HG02973 (cell line): ENCODE measurements at regions not wholly inside any gene's neighbourhood (a gene's known extent, or its start where the extent isn't known, plus 50 kb on each side); places are given as distances from the start of the nearest gene placed in this dataset.
"Not testable (repeated sequence)": the region's sequence is repeated elsewhere in the genome, so short reads cannot be mapped to it uniquely, and the experiment has no call there.

Experiments
- ATAC-seq: cut with Tn5 transposase; IDR thresholded peaks from one replicate; pipeline ENCODE4 v1.9.1; 2021; ENCODE audit warnings: moderate library complexity; ENCODE audit not compliant: unreplicated experiment

DNA sequence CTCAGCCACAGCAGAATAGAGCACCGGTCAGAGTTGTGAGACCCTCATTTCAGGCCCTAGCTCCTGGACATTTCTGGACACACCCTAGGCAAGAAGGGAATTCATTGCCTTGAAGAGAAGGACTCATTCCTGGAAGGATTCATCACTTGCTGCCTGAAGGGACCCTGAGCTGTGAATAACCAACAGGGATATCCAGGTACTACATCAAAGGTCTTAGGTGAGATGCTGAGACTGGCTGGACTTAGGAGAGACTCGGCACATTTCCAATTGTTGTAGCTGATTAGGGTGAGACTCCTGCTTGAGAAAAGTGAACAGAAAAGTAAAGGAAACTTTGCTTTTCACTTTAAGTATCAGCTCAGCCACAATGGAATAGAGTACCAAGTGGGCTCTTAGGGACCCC, 208.1 kb upstream of the CDKN2B start:
- ATAC-seq = no peak

GRCh38 chr9:22225856-22226255, 216.8 kb upstream of the CDKN2B start:
- not testable (repeated sequence) for ATAC-seq

- no peak for ATAC-seq
These were observed 218.6 kb upstream of the DMRTA1 start for GRCh38 chr9:22227986-22228385.

- ATAC-seq = no peak
These were observed 218.1 kb upstream of the DMRTA1 start for GRCh38 chr9:22228542-22228941.

DNA sequence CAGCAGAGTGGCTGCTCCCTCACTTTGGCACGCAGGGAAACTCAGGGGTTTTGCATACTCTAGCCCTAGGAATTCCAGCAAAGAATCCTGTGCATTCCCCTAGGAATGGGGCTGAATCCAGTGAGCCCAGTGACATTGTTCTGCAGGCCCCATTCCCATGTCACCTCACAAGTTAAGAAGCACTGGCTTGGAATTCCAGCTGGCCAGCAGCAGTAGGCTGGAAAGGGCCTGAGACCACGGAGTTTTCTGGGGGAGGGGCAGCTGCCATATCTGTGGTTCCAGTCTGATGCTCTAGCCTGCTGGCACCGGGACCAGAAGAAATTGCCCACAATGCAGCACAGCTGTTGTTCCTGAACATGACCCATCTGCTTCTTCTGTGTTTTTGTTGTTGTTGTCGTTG, 217.6 kb upstream of the DMRTA1 start:
- no peak for ATAC-seq

DNA sequence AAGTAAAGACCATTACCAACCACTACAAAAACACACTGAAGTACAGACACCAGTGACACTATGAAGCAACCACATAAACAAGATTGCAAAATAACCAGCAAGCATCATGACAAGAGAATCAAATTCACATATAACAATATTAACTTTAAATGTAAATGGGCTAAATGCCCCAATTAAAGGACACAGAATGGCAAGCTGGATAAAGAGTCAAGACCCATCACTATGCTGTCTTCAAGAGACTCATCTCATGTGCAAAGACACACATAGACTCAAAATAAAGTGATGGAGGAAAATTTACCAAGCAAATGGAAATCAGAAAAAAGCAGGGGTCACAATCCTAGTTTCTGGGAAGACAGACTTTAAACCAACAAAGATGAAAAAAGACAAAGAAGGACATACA, 215.3 kb upstream of the DMRTA1 start:
- not testable (repeated sequence) for ATAC-seq

- ATAC-seq = no peak
These were observed 213.7 kb upstream of the DMRTA1 start for GRCh38 chr9:22232971-22233370.

GRCh38 chr9:22237497-22238363, 208.9 kb upstream of the DMRTA1 start:
- ATAC-seq = no peak

GRCh38 chr9:22238809-22239684, 207.6 kb upstream of the DMRTA1 start:
- ATAC-seq = no peak

DNA sequence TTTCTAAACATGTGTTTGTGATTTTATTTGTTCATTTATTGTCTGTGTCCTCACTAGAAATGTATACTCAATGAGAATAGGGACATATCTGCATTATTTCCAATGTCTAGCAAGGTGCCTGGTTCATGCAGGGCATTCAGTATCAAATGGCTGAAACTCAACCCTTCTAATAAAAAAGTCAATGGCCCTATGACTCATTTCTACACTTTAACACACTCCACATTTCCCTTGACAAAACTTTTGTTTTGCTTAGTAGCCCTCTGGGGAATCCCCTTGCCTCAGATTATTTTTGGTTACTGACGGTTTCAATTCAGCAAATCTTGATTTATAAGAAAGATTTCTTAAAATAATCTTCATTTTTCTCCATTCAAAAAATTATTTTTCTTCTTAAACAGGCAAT, 206.0 kb upstream of the DMRTA1 start:
- peak; percentile 75 for ATAC-seq

GRCh38 chr9:22241024-22241423, 205.6 kb upstream of the DMRTA1 start:
- ATAC-seq = no peak

- no peak for ATAC-seq
These were observed 205.0 kb upstream of the DMRTA1 start for GRCh38 chr9:22241611-22242010.

DNA sequence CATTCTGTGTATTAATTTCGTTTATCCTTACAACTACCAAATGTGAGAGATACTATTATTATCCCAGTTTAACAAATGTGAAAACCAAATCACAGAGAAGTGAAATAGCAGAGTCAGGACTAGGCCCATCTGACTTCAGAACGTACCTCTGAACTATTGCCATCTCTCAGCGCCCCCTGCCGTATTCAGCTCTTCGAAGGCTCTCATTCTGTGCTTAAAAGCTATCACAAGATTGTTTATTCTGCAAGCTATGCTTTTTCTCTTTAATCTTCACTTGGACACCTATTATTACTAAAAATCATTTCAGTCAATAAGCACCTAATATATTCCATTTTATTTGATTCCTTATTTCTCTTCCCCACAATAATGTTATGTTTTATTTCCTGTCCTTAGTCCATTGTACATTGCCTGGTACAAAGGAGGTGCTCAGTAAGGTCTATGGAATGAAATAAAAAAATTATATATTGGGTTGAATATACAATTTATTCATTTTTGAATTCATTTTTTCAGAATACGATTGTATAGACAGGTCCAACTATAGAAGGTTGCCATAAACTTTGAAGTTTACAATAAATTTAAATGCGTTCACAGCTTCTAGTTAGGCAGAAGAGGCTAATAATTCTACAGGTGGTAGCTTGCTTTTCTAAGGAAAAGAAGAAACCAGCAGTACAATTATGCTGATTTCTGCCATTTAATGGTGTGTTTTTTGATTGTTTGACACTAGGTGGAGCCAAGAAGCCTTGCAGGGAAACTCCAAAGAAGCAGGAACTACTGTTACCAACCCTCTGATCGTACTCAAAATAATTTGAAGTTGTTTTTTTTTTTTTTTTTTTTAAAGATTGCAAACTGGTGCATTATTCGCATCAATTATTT, 202.2 kb upstream of the DMRTA1 start:
- ATAC-seq = no peak

- ATAC-seq = no peak
These were observed 191.3 kb upstream of the DMRTA1 start for GRCh38 chr9:22255337-22255736.

GRCh38 chr9:22256381-22256780, 190.2 kb upstream of the DMRTA1 start:
- no peak for ATAC-seq

- ATAC-seq = no peak
These were observed 189.4 kb upstream of the DMRTA1 start for GRCh38 chr9:22257026-22257816.

GRCh38 chr9:22265038-22265437, 181.6 kb upstream of the DMRTA1 start:
- no peak for ATAC-seq

GRCh38 chr9:22265534-22265933, 181.1 kb upstream of the DMRTA1 start:
- no peak for ATAC-seq

GRCh38 chr9:22274477-22274876, 172.1 kb upstream of the DMRTA1 start:
- ATAC-seq = no peak

DNA sequence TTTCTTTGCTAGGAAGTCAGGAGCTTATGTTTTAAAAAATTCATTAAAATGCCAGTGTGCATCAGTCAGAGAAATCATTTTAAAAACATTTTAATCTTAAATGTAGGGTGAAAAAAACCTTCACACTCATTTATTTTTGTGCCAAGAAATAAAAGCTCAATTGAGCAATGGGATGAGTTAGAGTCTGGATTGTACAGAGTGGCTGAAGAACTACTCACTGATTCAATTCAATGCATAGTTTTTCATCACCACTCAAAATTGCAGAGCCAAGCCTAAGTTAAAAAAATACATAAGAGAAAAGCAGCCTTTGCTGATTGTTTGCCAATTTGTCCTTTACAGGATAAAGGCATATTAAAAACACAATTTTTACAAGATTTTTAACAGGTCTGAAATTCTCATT, 168.2 kb upstream of the DMRTA1 start:
- no peak for ATAC-seq
